ENCODE measurements at regions not wholly inside any gene's neighbourhood (a gene's known extent, or its start where the extent isn't known, plus 50 kb on each side); places are given as distances from the start of the nearest gene placed in this dataset.

- Histone ChIP-seq H3K36me3 (no peaks in the 10 kb centered on the region), H3K9me3 (no peaks in the 10 kb centered on the region), H3K4me3 (no peak overlapping the region), H3K4me1 (ENCODE audit: control insufficient read depth in 1 of 2, low read depth in 2 of 2) (no peaks in the 10 kb centered on the region), H3K27me3 (replicated peaks; ENCODE audit: insufficient read depth) (no peaks in the 10 kb centered on the region), H3K27ac (no peak overlapping the region)
- TF ChIP-seq, protein P1, sequence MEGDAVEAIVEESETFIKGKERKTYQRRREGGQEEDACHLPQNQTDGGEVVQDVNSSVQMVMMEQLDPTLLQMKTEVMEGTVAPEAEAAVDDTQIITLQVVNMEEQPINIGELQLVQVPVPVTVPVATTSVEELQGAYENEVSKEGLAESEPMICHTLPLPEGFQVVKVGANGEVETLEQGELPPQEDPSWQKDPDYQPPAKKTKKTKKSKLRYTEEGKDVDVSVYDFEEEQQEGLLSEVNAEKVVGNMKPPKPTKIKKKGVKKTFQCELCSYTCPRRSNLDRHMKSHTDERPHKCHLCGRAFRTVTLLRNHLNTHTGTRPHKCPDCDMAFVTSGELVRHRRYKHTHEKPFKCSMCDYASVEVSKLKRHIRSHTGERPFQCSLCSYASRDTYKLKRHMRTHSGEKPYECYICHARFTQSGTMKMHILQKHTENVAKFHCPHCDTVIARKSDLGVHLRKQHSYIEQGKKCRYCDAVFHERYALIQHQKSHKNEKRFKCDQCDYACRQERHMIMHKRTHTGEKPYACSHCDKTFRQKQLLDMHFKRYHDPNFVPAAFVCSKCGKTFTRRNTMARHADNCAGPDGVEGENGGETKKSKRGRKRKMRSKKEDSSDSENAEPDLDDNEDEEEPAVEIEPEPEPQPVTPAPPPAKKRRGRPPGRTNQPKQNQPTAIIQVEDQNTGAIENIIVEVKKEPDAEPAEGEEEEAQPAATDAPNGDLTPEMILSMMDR (IDR thresholded peaks at IDR 0.05) = no peak
- DNase-seq (ENCODE audit: low spot score) = no peak
- ATAC-seq (ENCODE audit: insufficient number of reproducible peaks, low FRiP score, low read depth) = no peak
Measured at GRCh38 chr1:99457381-99458165, 188.3 kb upstream of the PALMD start.

GRCh38 chr1:99461499-99461898, 184.4 kb upstream of the PALMD start:
- Histone ChIP-seq H3K4me1 (ENCODE audit: control insufficient read depth in 1 of 2, low read depth in 2 of 2) (no peaks in the 10 kb centered on the region), H3K4me3 (no peak overlapping the region), H3K36me3 (no peaks in the 10 kb centered on the region), H3K9me3 (no peaks in the 10 kb centered on the region), H3K27ac (no peak overlapping the region), H3K27me3 (replicated peaks; ENCODE audit: insufficient read depth) (no peaks in the 10 kb centered on the region)
- TF ChIP-seq, protein P1 (IDR thresholded peaks at IDR 0.05) = no peak
- ATAC-seq (ENCODE audit: insufficient number of reproducible peaks, low FRiP score, low read depth) (no peak), DNase-seq (ENCODE audit: low spot score) (no peak)

DNA sequence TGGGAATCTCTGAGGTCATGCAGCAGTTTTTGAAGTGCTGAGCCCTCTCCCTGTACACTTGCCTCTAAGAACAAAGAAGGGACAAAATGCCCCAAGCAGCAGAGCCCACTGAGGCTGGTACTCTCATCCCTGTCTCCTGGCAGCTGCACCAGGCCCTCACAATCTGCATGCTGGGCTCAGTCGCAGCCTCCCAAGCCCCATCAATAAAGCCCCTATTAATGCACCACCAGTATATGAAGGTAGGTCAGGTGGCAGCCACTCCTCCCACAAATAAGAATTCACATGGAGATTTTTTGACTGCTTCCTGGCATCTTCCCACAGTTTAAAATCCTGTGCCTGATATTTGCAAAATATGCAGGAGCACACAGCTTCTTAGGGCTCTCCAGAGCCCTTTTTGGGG, 181.2 kb upstream of the PALMD start:
- no peaks in the 10 kb centered on the region for H3K36me3 ChIP-seq
- no peaks in the 10 kb centered on the region for H3K9me3 ChIP-seq
- ATAC-seq (ENCODE audit: insufficient number of reproducible peaks, low FRiP score, low read depth) (no peak), DNase-seq (ENCODE audit: low spot score) (no peak)
- no peaks in the 10 kb centered on the region for H3K4me1 ChIP-seq (ENCODE audit: control insufficient read depth in 1 of 2, low read depth in 2 of 2)
- TF ChIP-seq, protein P1 (IDR thresholded peaks at IDR 0.05) = no peak
- no peak overlapping the region for H3K27ac ChIP-seq
- no peak overlapping the region for H3K4me3 ChIP-seq
- no peaks in the 10 kb centered on the region for H3K27me3 ChIP-seq (replicated peaks; ENCODE audit: insufficient read depth)

DNA sequence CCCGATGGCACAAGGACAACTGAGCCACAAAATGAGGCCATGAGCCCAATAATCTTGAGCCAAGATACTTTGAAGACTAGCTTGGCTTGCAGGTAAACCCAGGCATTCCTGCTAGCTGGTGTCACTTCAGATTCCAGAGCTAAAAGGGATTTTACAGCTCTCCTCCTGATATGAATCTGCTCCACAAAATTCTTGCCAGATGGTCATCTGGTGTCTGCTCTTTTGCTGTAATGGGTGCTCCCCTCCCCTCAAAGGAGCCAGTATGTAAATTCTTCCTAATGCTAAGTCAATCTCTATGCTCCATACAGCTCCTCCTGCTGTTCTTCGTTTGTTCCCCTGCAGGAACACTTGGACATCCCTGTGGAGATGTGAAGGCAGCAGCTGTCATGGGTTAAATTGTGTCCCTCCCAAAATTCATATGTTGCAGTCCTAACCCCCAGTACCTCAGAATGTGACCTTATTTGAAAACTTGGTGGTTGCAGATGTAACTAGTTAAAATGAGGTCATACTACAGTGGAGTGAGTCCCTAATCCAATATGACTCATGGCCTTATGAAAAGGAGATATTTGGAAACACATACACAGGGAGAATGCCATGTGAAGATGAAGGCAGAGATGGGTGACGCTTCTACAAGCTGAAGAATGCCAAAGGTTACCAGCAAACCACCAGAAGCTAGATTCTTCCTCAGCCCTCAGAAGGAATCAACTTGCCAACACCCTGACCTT, 180.6 kb upstream of the PALMD start:
- H3K27me3 ChIP-seq (replicated peaks; ENCODE audit: insufficient read depth) = no peaks in the 10 kb centered on the region
- no peak for ATAC-seq (ENCODE audit: insufficient number of reproducible peaks, low FRiP score, low read depth)
- DNase-seq (ENCODE audit: low spot score) = no peak
- no peaks in the 10 kb centered on the region for H3K36me3 ChIP-seq
- no peaks in the 10 kb centered on the region for H3K4me1 ChIP-seq (ENCODE audit: control insufficient read depth in 1 of 2, low read depth in 2 of 2)
- TF ChIP-seq, protein P1 (IDR thresholded peaks at IDR 0.05) = no peak
- H3K27ac ChIP-seq = no peak overlapping the region
- H3K9me3 ChIP-seq = no peaks in the 10 kb centered on the region
- H3K4me3 ChIP-seq = no peak overlapping the region

GRCh38 chr1:99467645-99468044, 178.3 kb upstream of the PALMD start:
- DNase-seq (ENCODE audit: low spot score) = no peak
- Histone ChIP-seq H3K4me3 (no peak overlapping the region), H3K4me1 (ENCODE audit: control insufficient read depth in 1 of 2, low read depth in 2 of 2) (no peaks in the 10 kb centered on the region), H3K9me3 (no peaks in the 10 kb centered on the region), H3K27me3 (replicated peaks; ENCODE audit: insufficient read depth) (no peaks in the 10 kb centered on the region), H3K27ac (no peak overlapping the region), H3K36me3 (no peaks in the 10 kb centered on the region)
- ATAC-seq (ENCODE audit: insufficient number of reproducible peaks, low FRiP score, low read depth) = no peak
- TF ChIP-seq, protein P1 (IDR thresholded peaks at IDR 0.05) = no peak

Measured in thoracic aorta (tissue), 2 donors.